ENCODE measurements at regions not wholly inside any gene's neighbourhood (a gene's known extent, or its start where the extent isn't known, plus 50 kb on each side); places are given as distances from the start of the nearest gene placed in this dataset.

DNA sequence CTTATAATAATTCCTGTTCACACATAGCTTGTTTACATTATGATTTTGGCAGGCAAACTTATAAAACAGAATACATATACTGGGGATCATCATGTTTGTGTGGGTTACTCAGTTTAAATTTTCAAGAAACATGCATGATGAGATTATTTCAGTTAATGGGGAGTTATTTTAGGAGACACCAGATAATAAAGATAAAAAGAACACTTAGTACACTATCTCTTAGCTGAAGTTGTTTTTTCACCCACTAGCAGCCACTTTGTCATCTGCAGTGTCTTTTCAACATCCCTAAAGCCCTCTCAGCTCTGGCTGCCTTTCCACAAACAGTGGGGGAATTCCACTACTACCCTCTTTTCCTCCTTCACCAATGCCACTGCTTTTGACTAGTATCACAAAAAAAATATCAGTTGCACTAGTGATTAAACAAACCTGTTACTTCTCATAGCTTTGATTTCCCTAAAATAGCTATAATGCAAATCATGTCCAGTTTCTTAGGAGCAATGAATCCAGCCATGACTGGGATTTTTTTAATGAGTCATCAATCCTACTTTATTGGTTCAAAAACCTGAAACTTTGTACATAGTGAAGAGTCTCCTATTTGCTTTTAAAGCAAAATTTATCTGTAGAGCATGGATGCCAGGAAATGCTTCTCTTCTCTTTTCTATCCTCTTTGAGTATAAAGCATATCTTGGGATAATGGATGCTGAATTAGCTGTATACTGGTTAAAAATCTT is 156.7 kb upstream of the TFPI start:
- TF ChIP-seq CTCF (IDR thresholded peaks at IDR 0.05), result no peak
- no peak for TF ChIP-seq POLR2A (IDR thresholded peaks at IDR 0.05)

All from testis (tissue), 2 donors.